ENCODE measurements at regions not wholly inside any gene's neighbourhood (a gene's known extent, or its start where the extent isn't known, plus 50 kb on each side); places are given as distances from the start of the nearest gene placed in this dataset.
"Not testable (repeated sequence)": the region's sequence is repeated elsewhere in the genome, so short reads cannot be mapped to it uniquely, and the experiment has no call there.

- Histone ChIP-seq H3K4me1 (no peaks in the 10 kb centered on the region), H3K9me3 (no peaks in the 10 kb centered on the region), H3K27ac (no peak overlapping the region), H3K27me3 (no peaks in the 10 kb centered on the region), H3K36me3 (ENCODE audit: low read depth, missing control alignments) (no peaks in the 10 kb centered on the region), H3K4me3 (no peak overlapping the region)
- WGBS, 2 donors, result 82 to 93% methylated on average over 1 of the region's 1 CpG
- DNase-seq, result no peak
- intact Hi-C loops (cut with DNase I; ENCODE audit: low total_unique reads), result no loop called here
- no peak for TF ChIP-seq CTCF (IDR thresholded peaks at IDR 0.05)
- TF ChIP-seq POLR2A (IDR thresholded peaks at IDR 0.05), result no peak
Observed at GRCh38 chr4:123183308-123183707, 213.3 kb upstream of the SPRY1 start.

- WGBS, 2 donors, result 74 to 98% methylated on average over 2 of the region's 2 CpGs
Observed at GRCh38 chr4:123183754-123184153, 212.8 kb upstream of the SPRY1 start.

GRCh38 chr4:123186731-123187130 is 209.9 kb upstream of the SPRY1 start:
- no peak overlapping the region for H3K27ac ChIP-seq
- H3K4me3 ChIP-seq, result no peak overlapping the region
- intact Hi-C loops (cut with DNase I; ENCODE audit: low total_unique reads), result no loop called here
- WGBS, 2 donors, result 92 to 94% methylated on average over 1 of the region's 1 CpG
- H3K27me3 ChIP-seq, result no peaks in the 10 kb centered on the region
- H3K4me1 ChIP-seq, result no peaks in the 10 kb centered on the region
- H3K9me3 ChIP-seq, result no peaks in the 10 kb centered on the region
- H3K36me3 ChIP-seq (ENCODE audit: low read depth, missing control alignments), result no peaks in the 10 kb centered on the region
- no peak for TF ChIP-seq POLR2A (IDR thresholded peaks at IDR 0.05)
- no peak for TF ChIP-seq CTCF (IDR thresholded peaks at IDR 0.05)
- DNase-seq, result no peak

More at GRCh38 chr4:123183754-123184153, 212.8 kb upstream of the SPRY1 start:
- H3K9me3 ChIP-seq; H3K36me3 ChIP-seq (ENCODE audit: low read depth, missing control alignments); DNase-seq; H3K4me3 ChIP-seq; intact Hi-C loops (cut with DNase I; ENCODE audit: low total_unique reads); H3K27me3 ChIP-seq; H3K4me1 ChIP-seq; H3K27ac ChIP-seq: not testable (repeated sequence)

- intact Hi-C loops (cut with DNase I; ENCODE audit: low total_unique reads), result no loop called here
- Histone ChIP-seq H3K27ac (no peak overlapping the region), H3K27me3 (no peaks in the 10 kb centered on the region), H3K4me3 (no peak overlapping the region), H3K4me1 (no peaks in the 10 kb centered on the region), H3K36me3 (ENCODE audit: low read depth, missing control alignments) (no peaks in the 10 kb centered on the region), H3K9me3 (no peaks in the 10 kb centered on the region)
- DNase-seq, result no peak
- 90 to 94% methylated on average over 5 of the region's 5 CpGs for WGBS, 2 donors
- TF ChIP-seq POLR2A (IDR thresholded peaks at IDR 0.05) (no peak), CTCF (IDR thresholded peaks at IDR 0.05) (no peak)
Observed at GRCh38 chr4:123190176-123190575, 206.4 kb upstream of the SPRY1 start.

GRCh38 chr4:123191728-123192127 is 204.9 kb upstream of the SPRY1 start:
- no peak overlapping the region for H3K4me3 ChIP-seq
- WGBS, 2 donors, result 72 to 96% methylated on average over 2 of the region's 2 CpGs
- intact Hi-C loops (cut with DNase I; ENCODE audit: low total_unique reads), result no loop called here

More at GRCh38 chr4:123191728-123192127, 204.9 kb upstream of the SPRY1 start:
- no peaks in the 10 kb centered on the region for H3K4me1 ChIP-seq
- H3K9me3 ChIP-seq, result no peaks in the 10 kb centered on the region
- TF ChIP-seq POLR2A (IDR thresholded peaks at IDR 0.05) (no peak), CTCF (IDR thresholded peaks at IDR 0.05) (no peak)
- no peaks in the 10 kb centered on the region for H3K27me3 ChIP-seq
- no peak for DNase-seq
- H3K27ac ChIP-seq, result no peak overlapping the region
- H3K36me3 ChIP-seq (ENCODE audit: low read depth, missing control alignments), result no peaks in the 10 kb centered on the region

Data from testis (tissue), 2 donors.